GM19468 (cell line): ENCODE measurements at regions not wholly inside any gene's neighbourhood (a gene's known extent, or its start where the extent isn't known, plus 50 kb on each side); places are given as distances from the start of the nearest gene placed in this dataset.

Source experiments
- ATAC-seq: cut with Tn5 transposase; IDR thresholded peaks from one replicate; pipeline ENCODE4 v1.9.1; 2021; ENCODE audit warnings: mild to moderate bottlenecking, moderate library complexity, moderate number of reproducible peaks; ENCODE audit not compliant: unreplicated experiment; ENCODE audit errors: extremely low read depth

DNA sequence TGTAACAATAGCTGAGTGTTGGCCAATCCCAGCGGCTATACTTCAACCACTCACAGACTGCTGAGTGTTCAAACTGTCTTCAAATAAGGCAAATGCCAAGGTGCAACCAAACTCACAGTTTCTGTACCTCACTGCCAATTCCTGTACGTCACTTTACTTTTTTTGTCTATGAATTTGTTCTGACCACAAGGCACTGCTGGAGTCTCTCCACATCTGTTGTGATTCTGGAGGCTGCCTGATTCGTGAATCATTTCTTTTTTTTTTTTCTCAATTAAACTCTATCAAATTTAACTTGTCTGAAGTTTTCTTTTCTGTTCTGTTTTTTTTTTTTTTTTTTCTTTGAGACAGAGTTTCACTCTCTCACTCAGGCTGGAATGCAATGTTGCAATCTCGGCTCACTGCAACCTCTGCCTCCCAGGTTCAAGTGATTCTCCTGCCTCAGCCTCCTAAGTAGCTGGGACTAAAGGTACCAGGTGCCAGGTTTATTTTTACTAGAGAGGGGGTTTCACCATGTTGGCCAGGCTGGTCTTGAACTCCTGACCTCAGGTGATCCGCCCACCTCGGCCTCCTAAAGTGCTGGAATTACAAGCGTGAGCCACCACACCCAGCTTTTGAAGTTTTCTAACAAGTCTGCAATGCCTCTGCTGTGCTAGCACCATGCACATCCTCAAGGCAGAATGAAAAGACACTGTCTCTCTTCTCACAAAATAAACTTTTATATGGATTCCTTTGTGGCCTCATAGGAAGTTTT is 401.7 kb downstream of the IRS2 start:
- no peak for ATAC-seq

DNA sequence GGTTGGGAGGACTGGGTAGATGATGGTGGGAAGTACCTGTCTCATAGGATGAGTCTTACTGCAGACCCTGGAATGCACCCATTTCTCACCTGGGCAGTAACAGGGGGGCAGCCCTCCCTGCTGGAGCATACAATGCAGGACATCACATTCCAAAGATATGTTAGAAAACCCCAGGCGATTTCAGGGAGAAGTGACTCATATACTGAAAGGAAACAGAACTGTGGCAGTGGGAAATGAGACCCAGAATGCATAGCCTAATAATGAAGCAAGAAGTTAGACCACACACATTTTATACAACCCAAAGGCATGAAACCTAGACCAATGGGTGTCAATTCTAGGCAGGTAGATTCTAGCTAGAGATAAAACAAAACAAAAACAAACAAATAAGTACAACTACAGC is 402.7 kb downstream of the IRS2 start:
- ATAC-seq, result no peak

DNA sequence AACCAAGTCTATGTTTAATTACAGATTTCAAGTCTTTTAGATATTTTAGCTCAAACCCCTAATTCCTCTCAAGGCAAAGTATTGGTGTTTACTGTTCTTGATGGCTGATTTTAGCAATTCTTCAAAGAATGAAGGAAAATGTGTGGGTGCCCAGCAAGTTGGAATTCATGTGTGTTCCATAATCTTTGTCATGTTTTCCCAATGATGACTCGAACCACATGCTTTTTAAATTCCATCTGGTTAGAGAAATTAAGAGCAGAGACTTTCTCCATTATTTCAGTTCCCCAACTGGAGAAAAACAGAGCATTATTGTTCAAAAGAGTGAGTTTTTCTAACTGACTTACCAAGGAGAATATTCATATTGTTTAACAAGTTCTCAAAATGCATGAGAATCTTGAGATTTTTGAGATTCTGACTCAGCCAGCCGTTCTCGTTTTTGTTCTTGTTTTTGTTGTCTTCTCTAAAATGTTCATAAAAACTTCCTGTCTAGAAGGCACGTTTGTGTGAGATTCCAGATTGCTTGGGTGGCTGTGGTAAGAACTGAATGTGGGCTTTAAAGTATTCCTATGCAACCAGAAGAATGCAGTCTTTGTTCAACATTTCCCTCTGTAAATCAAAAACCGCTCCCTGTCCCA is 404.7 kb downstream of the IRS2 start:
- ATAC-seq, result no peak

DNA sequence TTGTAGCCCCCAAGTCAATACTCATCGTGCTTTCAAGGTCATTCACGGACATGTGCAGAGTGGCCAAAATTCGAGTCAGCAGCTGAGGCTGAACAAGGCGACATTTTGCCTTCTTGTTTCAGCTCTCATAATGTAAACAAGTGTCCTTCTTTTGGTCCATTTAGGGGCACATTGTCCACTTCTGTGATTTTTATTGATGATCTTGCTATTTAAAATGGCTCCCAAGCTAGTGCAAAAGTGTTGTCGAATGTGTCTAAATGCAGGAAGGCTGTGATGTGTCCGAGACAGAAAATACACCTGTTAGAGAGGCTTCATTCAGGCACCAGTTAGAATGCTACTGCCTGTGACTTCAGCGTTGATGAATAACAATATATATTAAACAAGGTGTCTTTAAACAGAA is 405.9 kb downstream of the IRS2 start:
- no peak for ATAC-seq

DNA sequence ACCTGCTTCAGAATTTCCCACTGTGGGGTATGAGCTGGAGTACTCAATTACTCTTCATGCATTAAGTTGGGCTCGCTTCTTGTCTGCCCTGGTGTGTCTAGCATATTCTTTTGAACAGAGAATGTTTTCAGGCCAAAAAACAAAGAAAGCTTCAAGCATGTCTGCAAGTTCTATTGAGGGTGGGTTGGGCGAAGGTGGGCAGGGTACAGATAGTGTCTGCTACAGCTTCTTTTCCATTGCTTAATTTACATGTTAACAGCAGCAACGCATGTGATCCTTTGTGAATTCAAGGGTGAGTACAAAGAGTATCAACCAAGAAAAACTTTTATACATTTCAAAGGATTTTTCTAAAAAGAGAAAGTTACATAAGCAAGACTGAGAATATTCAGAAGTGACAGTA is 406.5 kb downstream of the IRS2 start:
- no peak for ATAC-seq

DNA sequence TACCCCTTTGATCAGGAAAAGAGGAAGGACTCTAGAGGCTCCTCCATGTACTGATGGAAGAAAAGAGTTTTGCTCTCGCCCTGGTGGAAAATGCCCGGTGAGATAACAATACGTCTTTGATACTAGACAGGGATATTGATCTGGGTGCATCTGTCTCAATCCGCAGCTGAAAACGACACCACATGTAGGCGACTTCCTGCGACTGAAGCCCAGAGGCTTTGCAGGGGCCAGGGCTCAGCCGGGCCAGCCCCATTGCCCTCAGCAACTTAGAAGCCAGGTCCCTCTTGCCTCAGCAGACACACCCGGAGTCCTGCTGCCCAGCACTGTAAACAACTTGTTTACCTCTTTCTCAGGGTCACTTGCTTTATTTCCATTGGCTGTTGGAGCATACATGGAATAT is 409.4 kb downstream of the IRS2 start:
- no peak for ATAC-seq

DNA sequence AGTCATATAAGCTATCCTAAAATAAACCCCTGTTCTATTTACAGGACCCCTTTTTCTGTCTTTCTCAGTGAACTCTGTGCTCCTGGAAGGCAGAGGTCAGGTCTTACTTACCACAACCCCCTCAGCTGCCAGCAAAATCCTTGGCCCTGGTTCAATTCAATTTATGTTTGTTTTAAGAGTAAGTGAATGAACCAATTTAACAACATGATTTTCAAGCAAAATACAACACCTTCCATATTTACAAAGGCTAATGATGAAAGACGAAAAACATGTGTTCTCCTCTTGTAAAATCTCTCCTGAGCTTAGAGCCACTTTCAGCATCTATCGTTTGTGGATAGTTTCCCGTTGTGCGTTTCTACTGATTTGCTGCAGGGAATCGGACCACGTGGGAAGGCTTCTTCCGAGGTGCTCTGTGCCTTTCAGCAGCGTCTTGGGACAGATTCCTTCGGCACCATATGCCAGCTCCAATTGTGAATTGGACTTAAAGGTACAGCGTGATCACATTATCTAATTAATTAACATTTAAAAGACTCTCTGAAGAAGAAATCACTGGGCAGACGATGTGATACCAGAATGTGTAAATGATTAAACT is 411.7 kb downstream of the IRS2 start:
- ATAC-seq, result no peak

DNA sequence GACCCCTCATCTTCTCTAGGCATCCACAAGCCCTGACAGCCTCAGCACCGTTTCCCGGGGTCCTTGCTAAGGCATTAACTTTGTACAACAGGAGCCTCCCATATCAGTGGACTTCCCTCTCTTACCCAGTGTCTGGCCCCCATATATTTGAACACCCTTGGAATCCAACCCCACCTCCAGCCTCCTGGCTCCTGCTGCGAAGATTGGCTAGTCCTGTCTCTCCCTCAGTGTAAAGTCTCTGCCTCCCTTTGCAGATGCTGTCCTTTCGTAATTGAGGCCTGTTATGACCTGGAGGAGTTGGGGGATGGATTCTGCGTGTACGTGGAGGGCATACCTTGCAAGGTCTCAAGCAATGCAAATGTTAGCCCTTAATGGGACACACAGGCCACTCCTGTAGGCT is 413.7 kb downstream of the IRS2 start:
- no peak for ATAC-seq

DNA sequence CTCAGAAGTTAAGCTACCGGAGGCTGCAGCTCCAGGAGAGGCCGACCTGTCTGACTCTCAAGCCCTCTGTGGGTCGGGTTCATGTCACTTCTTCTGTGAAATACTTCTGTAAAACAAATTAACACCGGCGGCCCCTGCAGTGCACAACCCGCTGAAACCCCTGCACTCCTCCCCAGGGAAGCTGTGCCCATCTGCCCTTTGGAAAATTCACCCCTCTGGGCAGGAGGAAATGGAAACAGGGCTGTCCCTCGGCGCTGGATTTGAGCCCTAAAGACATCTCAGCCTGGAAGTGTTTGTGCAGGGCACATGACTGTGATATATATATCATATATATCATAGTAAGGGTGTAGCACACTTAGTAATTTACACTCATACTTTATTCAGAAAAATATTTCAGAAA is 415.3 kb downstream of the IRS2 start:
- ATAC-seq, result no peak

DNA sequence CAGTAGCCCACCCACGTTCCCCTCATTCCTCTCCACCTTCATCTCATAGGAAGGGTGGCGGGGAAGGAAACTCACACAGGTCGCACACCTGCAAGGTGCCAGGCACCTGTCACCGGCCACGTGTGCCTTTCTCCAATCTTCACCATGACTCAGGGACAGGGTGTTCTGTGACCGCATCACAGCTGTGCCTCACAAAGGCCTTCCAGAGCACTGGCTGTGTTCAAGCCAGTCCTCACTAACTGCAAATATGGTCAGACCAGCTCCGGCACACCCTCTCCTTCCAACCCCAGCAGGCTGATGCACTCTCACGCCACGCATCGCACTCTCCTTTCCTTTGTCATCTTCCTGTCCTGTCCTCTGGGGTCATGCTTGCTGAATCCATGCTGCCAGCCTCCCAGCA is 415.9 kb downstream of the IRS2 start:
- ATAC-seq, result no peak

DNA sequence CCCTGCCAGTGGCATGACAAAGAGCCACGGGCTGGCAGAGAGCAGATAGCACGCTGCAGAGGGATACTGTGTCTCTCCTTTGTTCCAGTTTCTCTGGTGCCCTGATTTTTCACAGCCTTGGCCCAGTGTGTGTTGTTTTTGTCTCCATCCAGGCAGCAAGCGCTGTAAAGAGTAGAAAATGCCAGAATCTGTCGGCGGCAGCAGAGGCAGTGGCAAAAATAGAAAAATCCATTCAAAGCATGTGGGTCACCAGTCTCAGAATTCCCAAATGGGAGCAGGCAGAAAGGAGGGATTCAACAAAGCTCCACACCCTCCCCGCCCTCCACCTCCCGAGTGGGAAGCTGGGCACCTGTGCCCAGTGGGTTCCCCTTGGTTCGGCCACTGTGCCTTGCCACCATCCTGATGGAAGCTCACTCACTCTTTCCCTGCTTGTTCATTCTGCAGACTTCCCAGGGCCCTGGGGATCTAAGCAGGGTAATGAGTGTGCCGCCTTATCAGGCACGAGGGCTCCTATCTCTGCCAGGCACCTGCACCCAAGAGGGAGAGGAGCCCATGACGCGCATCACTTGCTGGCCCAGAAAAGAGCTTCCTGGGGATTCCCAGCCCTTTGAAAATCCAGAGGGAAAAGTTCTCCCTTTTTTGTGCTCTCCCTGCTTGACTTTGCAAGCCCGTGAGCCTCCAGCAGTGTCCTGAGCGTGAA is 416.9 kb downstream of the IRS2 start:
- ATAC-seq, result no peak

DNA sequence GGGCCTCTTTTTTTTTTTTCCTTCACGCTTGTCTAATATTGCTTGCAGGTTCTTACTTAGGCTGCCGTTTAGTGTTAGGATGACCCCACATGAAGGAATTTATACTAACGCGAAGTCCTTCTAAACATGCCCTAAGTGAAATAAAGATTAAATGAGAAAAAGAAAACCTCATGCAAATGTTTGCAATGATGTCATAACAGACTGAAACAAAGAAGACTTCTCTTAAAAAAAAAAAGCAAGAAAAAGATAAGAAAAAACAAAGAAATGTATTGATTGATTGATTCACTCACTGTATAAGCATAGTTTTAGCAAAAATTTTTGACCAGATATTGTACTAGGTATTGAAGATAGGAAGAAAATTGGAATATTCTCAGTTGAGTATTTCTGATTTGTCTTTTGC is 418.2 kb downstream of the IRS2 start:
- no peak for ATAC-seq

DNA sequence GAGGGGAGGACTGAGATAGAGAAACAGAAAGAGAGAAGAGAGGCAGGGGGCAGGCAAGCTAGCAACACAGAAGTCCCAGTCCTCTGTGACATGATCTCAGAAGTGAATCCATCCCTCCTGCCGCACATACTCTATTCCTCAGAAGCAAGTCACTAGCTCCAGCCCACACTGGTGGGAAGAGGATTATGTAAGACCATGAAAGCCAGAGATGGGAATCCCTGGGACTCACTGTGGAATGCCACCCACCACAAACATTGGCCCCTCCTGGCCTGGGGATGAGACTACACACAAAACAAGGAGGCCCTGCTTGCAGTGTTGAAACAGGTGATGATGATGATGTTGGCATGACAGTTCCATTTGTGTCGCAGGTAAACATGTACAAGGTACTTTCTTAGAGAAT is 419.9 kb downstream of the IRS2 start:
- no peak for ATAC-seq

DNA sequence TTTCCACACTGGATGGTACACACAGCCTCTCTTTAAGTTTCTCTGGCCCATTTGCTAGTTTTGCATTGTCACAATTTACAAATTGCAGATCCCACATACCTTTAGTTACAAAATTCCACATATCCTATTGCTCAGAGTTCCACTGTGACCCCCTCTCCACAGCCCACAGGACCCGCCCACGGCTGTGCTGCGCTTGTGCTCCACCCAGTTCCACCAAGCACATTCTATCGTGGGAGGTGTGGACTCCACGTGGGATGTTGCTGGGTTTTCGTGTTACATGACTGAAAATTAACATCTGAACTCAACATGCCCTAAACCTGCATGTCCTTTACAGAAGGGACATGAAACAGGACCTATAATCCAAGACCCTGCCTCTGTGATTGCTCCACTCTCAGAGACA is 423.0 kb downstream of the IRS2 start:
- no peak for ATAC-seq

DNA sequence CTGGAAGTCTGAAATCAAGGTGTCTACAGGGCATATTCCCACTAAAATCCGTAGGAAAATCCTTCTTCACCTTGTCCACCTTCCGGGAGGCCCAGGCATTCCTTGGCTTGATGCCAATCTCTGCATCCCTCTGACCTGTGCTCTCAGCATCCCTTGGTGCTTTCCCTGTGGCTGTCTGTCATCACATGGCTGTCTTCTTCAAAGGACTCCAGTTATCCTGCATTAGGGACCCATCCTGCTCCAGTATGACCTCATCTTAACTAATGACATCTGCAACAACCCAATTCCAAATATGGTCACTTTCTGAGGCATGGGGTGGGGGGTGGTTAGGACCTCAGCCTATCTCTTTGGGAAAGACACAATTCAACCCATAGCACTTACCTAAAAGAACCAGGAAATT is 423.8 kb downstream of the IRS2 start:
- no peak for ATAC-seq

DNA sequence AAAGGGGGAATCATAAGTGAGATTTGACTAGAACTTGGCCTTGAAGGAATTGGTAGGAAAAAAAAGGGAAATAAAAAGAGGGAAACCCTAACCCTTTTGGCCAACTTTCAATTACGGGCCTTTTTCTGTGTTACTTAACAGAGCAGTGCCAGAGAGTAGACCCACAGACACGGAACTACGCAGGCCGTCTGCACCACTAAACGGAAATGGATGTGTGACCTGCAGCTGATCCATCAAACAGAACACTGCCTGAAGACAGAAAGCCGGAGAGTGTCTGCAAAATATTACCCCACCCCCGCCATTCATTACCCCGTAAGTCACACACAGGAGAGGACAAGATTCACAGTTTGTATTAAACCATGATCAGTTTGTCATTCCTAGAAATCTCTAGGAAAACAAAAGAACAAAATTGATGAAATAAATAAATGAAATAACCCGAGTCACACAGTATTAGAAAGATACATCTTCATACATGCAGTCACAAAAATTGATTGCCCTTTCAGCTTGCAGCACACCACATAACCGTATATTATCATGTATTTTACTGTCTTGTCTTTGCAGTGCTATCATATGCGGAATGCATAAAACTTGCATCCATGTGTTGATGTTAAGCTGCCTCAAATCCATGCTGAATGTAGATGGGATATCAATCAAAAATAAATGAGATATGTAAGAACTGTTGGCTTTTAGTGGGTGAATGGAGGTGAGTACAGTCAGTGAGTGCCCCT is 424.7 kb downstream of the IRS2 start:
- no peak for ATAC-seq

DNA sequence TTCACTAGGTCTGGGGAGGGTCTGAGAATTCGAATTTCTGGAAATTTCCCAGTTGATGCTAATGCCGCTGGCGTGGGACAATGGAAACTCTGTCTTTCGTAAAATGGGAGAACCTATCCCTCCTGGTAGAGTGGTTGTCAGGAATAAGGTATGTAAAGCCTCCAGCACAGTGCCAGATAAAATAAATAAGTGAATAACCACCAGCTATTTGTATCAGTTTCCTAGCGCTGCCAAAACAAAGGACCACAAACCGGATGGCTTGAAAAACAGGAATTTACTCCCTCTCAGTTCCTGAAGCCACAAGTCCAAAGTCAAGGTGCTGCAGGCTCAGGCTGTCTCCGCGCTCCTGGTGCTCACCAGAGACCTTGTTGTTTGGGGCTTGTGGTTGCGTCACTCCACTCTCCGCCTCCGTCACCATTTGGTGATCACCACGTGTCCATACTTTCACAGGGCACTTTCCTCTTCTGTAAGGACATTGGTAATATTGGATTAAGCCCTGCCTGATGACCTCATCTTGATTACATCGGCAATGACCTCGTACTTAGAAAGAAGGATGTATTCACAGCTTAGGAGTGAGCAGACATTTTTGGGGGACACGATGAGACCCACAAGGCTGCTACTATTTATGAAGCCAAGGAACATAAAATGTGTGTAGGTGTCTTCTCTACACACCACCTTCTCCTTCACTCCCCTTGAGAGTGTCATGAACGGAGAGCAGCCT is 428.5 kb downstream of the IRS2 start:
- no peak for ATAC-seq

DNA sequence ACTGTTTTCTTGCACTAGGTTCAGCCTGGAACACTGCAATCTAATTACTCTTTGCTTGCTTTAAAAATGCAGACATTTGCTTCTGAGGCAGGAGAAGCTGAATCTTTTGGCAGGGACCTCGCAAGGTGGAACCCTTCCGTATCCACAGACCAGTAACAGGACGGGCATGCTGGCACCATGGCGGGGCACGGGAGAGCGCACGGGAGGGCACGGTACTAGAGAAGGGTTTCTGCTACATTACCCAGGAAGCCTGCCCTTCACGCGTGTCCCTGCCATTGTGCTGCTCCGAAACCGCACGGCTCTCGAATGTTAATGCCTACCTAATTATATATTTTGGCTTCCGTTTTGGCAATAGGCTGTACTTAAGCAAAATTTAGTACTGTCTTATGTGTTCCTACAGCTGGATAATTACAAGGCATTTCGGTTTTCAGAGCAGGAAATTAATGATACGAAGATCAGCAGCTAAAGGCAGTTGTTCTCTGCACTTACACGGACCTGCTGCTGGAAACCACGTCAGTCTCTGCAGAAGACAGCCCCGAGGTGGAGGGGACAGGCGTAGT is 430.4 kb downstream of the IRS2 start:
- no peak for ATAC-seq

DNA sequence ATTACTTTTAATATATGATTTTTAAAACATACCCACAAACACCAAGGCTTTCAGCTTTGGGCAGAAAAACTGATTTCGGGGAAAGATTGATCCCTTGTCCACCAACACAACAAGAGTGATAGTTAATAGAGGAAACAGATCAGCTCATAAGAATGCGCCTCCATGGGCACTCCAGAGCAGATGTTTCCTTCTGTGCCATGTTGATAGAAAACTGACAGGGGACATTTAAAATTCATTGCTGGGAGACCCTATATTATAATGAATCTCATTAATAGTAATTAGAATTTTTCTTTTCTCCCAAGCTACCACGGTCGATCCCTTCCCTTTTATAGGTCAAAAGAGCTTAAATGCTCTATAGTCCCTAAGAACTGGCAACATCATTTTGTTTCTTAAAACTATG is 431.2 kb downstream of the IRS2 start:
- ATAC-seq, result no peak

DNA sequence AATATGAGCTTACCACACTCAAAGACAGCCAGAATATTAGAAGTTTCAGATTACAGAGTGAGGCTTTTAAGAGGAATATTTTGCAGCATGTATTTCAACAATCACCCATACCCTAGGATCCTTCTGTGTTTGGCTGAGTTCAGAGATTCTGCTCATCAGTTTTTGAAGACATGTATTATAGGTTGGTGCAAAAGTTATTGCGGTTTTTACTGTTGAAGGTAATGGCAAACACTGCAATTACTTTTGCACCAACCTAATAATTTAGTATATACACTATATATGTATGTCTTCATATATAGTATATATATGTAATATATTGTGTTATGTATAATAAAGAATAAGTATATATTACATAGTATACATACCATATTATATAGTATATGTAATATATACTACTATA is 435.1 kb downstream of the IRS2 start:
- ATAC-seq, result no peak
